AG04449 (cell line): ENCODE measurements at regions not wholly inside any gene's neighbourhood (a gene's known extent, or its start where the extent isn't known, plus 50 kb on each side); places are given as distances from the start of the nearest gene placed in this dataset.
"Not testable (repeated sequence)": the region's sequence is repeated elsewhere in the genome, so short reads cannot be mapped to it uniquely, and the experiment has no call there.

ENCODE experiments used
- CTCF ChIA-PET: fragments of 350-600 bp; formaldehyde crosslinking; extraction: SDS; loops from one replicate; lab custom pipeline; 2021; ENCODE audit warnings: antibody characterized with exemption; lab: Yijun Ruan, JAX
- POLR2A ChIA-PET: fragments of 400-600, 350-600 bp; formaldehyde crosslinking; extraction: SDS; loops from one replicate; lab custom pipeline; 2020; ENCODE audit warnings: antibody characterized with exemption, inconsistent platforms; lab: Yijun Ruan, JAX
- DNase-seq: peaks from one replicate; pipeline ENCODE4 v3.0.0-alpha.2; 2010; ENCODE audit warnings: low read depth, low spot score
- H3K4me3 ChIP-seq: 2 replicates; pipeline ENCODE4 v1.5.1; 2011; ENCODE audit warnings: low read depth, mild to moderate bottlenecking, control low read depth, low read length
- CTCF ChIP-seq: IDR thresholded peaks from one replicate; pipeline ENCODE4 v1.5.1; 2011; ENCODE audit warnings: mild to moderate bottlenecking, moderate library complexity, low read length, control low read depth, inconsistent platforms; ENCODE audit not compliant: insufficient read depth; ENCODE audit errors: missing control alignments

DNA sequence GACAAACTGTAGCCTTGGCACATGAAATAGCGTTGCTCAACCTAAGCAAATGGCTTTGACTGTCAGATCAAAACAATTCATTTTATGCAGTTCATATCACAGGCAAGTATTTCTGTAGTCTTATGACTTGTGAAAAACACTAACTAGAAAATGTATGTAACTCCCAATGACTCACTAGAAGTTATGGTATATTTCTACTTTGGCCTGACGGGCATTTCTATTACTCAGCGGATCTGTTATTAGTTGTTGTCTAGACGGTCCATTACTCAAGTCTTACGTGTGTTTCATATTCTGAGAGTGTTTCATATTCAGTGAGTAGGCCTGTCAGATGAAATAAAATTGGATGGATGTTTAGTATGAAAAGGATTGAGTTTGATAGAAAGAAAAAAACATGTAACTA lies 880.9 kb downstream of the PRIM2 start:
- H3K4me3 ChIP-seq = no peak overlapping the region
- ChIA-PET CTCF (no interaction called here), POLR2A (no interaction called here)
- TF ChIP-seq CTCF = no peak
- no peak for DNase-seq

DNA sequence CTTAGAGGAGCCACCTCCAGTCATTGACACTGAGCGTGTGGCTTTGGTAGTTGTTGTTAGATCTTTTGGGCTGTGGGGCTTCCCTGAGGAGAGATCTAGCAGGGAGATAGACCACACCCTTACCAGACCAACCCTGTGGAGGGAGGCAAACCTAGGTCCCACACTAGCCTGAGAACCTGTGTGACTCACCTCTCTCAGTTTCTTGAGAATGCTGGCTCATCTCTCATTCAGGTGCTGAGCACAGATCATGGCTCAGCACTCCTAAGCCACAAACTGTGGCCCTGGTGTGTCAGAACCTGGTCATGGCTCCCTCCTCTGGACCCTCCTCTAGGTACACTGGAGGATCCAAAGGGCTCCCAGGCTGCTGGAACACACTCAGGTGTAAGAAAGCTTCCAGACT lies 919.7 kb downstream of the PRIM2 start:
- DNase-seq, CTCF ChIA-PET, POLR2A ChIA-PET: not testable (repeated sequence)

DNA sequence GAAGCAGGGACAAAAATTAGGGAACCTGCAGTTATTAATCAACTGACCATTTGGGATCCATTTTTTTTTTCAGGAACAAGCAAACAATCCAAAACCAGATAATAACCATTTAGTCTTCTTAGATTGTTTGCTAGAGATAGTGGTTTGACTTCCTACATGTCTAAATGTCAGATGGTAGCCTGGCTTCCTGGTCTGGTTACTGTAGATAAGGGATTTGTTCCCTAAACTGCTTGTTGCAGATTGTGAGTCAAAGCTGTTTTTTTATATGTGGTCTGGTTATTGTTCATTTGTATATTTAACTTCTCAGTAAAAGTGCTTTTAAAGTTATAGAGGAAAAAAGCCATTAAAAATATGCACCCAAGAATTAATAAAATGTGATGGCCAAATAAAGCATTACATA lies 921.0 kb downstream of the PRIM2 start:
- DNase-seq, POLR2A ChIA-PET, H3K4me3 ChIP-seq, CTCF ChIA-PET: not testable (repeated sequence)

More for the DNA sequence above, 919.7 kb downstream of the PRIM2 start:
- H3K4me3 ChIP-seq = not testable (repeated sequence)

GRCh38 chr6:58257625-58258024 lies 940.2 kb downstream of the PRIM2 start:
- CTCF ChIA-PET, H3K4me3 ChIP-seq, POLR2A ChIA-PET, DNase-seq: not testable (repeated sequence)

DNA sequence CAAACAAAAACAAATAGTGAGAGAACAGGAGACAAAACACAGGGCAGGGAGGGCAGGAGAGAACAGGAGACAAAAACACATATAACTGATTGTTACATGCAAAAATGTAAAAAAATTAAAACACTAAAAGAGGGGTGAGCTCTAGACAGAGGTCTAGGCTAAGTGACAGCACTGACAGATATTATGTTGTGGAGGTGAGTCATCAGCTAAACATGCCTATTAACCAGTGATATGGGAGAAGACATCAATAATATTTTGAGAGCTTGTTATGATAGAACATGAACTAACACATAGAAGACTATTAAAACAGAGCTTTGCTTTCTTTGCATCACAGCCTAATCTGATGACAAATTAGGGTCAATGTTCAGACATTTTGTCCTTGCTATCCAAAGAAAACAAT lies 972.7 kb downstream of the PRIM2 start:
- TF ChIP-seq CTCF = no peak
- CTCF ChIA-PET = no interaction called here
- POLR2A ChIA-PET = no interaction called here
- DNase-seq = no peak
- no peak overlapping the region for H3K4me3 ChIP-seq

DNA sequence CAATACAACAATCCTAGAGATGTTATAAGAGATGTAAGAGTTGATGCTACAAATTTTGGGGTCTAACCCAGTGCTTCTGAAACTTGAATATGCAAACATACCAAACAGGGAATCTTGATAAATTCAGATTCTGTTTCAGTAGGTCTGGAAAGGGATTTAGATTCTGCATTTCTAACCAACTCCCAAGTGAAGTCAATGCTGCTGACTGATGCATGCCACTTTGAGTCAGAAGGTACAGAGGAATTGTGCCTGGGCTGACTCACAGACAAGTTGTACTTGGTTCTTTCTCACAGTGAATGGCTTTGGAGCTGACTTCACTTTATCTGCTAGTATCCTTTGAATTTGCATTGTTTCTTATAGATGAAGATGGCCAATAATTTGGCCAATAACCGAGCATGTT lies 973.9 kb downstream of the PRIM2 start:
- POLR2A ChIA-PET, DNase-seq: not testable (repeated sequence)

DNA sequence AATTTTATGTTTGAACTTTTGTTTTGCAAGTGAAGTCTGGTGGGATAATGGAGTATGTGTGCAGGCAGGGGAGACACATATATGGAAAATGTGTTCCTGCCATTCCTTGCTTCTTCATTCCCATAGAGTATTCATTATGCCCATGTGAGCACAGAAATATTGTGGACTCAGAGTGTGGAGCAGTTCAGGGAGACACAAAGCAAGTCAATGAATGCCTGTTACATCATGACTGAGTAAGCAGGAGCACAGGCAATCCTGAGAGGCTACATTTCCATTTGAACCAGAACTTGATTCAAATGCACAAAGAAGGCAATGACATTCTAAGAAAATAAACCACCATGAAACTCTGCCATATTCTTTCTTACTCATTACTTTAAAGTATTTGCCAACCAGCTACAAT lies 990.5 kb downstream of the PRIM2 start:
- CTCF ChIA-PET, DNase-seq, H3K4me3 ChIP-seq, POLR2A ChIA-PET: not testable (repeated sequence)

More for the DNA sequence above, 973.9 kb downstream of the PRIM2 start:
- H3K4me3 ChIP-seq, CTCF ChIA-PET: not testable (repeated sequence)

GRCh38 chr6:58332108-58332507 lies 1014.7 kb downstream of the PRIM2 start:
- H3K4me3 ChIP-seq, POLR2A ChIA-PET, CTCF ChIA-PET, DNase-seq: not testable (repeated sequence)

DNA sequence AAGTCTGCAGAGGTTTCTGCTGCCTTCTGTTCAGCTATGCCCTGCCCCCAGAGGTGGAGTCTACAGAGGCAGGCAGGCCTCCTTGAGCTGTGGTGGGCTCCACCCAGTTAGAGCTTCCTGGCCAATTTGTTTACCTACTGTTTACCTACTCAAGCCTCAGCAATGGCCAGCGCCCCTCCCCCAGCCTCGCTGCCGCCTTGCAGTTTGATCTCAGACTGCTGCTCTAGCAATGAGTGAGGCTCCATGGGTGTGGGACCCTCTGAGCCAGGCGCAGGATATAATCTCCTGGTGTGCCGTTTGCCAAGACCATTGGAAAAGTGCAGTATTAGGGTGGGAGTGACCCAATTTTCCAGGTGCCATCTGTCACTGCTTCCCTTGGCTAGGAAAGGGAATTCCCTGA lies 1024.9 kb downstream of the PRIM2 start:
- DNase-seq, H3K4me3 ChIP-seq, CTCF ChIA-PET, POLR2A ChIA-PET: not testable (repeated sequence)

DNA sequence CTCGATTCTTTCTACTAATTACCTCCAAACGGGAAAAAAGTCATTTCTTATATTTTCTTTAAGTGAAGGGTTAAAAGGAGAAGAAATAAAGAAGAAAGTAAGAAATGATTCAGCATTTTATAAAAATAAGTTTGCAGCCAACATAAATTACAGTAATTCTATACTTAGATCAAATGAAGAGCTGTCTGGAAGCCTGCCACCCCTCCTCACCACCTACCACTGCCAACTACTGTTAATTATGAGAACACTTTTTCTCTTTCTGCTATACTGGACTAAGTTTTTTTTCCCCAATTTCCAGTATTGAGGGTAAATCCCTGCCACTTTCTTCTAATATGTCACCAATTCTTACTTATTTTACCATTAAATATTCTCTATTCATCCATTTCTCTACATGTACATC lies 1030.1 kb downstream of the PRIM2 start:
- POLR2A ChIA-PET, DNase-seq, CTCF ChIA-PET, H3K4me3 ChIP-seq: not testable (repeated sequence)

DNA sequence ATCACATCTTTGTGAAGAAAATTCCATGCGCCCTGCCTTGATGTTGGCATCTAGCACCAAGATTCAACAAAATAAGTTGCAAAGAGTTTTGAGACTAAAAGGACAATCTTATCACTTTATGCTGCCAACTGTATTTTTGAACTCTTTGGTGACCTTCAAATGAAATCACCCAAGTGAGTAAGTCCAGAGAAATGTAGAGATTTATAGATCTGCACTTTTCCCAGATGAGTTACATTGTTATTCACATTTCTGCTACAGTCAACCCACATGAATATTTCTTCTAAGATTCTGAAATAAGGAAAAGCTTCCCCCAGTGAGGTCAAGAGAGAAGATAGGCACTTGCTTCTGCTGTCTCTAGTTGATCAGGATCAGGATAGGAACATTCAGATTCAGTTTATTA lies 1034.2 kb downstream of the PRIM2 start:
- CTCF ChIA-PET, DNase-seq, H3K4me3 ChIP-seq, POLR2A ChIA-PET: not testable (repeated sequence)

- H3K4me3 ChIP-seq, DNase-seq, CTCF ChIA-PET, POLR2A ChIA-PET: not testable (repeated sequence)
Measured at GRCh38 chr6:58358452-58358851, 1041.0 kb downstream of the PRIM2 start.

GRCh38 chr6:58365856-58366255 lies 1048.4 kb downstream of the PRIM2 start:
- CTCF ChIA-PET, H3K4me3 ChIP-seq, DNase-seq, POLR2A ChIA-PET: not testable (repeated sequence)

DNA sequence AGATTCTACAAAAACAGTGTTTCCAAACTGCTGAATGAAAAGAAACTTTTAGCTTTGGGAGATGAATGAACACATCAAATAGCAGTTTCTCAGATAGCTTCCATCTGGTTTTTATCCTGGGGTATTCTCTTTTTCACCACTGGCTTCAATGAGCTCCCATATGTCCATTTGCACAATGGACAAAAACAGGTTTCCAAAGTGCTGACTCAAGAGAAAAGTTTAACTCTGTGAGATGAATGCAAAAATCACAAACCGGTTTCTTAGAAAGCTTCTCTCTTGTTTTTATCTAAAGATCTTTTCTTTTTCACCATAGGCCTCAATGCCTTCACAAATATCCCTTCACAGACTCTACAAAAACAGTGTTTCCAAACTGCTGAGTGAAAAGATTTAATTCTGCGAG lies 1089.2 kb downstream of the PRIM2 start:
- CTCF ChIA-PET, DNase-seq, POLR2A ChIA-PET, H3K4me3 ChIP-seq: not testable (repeated sequence)
